22Rv1 (cell line): ENCODE measurements at regions not wholly inside any gene's neighbourhood (a gene's known extent, or its start where the extent isn't known, plus 50 kb on each side); places are given as distances from the start of the nearest gene placed in this dataset.
"Not testable (repeated sequence)": the region's sequence is repeated elsewhere in the genome, so short reads cannot be mapped to it uniquely, and the experiment has no call there.

Source experiments
- H3K27ac ChIP-seq: fragments of 450-650 bp; 2 replicates; pipeline ENCODE4 v1.5.1; 2017
- ZFX ChIP-seq: fragments of 450-650 bp; IDR thresholded peaks from 2 replicates; pipeline ENCODE4 v1.6.1; 2017; ENCODE audit warnings: antibody characterized with exemption, borderline replicate concordance
- TF ChIP-seq, protein P1 (sequence below): fragments of 450-650 bp; IDR thresholded peaks from 2 replicates; pipeline ENCODE4 v1.5.1; 2017; ENCODE audit warnings: mild to moderate bottlenecking

DNA sequence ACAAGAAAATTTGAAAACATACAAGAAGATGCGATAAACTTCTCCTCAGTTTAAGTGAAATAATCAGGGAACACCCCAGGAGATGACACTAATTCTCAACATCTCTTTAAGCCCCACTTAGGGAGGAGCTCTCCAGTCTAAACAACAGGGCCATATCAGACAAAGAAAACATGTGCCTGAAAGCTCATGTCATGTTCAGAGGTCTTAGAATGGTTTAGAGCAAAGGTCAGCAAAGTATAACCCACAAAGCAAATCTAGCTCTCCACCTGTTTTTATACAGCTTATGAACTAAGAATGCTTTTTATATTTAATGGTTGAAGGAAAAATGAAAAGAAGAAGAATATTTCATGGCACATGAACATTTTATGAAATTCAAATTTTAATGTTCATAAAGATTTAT is 155.6 kb upstream of the NOL4 start:
- TF ChIP-seq, protein P1, sequence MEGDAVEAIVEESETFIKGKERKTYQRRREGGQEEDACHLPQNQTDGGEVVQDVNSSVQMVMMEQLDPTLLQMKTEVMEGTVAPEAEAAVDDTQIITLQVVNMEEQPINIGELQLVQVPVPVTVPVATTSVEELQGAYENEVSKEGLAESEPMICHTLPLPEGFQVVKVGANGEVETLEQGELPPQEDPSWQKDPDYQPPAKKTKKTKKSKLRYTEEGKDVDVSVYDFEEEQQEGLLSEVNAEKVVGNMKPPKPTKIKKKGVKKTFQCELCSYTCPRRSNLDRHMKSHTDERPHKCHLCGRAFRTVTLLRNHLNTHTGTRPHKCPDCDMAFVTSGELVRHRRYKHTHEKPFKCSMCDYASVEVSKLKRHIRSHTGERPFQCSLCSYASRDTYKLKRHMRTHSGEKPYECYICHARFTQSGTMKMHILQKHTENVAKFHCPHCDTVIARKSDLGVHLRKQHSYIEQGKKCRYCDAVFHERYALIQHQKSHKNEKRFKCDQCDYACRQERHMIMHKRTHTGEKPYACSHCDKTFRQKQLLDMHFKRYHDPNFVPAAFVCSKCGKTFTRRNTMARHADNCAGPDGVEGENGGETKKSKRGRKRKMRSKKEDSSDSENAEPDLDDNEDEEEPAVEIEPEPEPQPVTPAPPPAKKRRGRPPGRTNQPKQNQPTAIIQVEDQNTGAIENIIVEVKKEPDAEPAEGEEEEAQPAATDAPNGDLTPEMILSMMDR, result no peak
- TF ChIP-seq ZFX, result no peak

DNA sequence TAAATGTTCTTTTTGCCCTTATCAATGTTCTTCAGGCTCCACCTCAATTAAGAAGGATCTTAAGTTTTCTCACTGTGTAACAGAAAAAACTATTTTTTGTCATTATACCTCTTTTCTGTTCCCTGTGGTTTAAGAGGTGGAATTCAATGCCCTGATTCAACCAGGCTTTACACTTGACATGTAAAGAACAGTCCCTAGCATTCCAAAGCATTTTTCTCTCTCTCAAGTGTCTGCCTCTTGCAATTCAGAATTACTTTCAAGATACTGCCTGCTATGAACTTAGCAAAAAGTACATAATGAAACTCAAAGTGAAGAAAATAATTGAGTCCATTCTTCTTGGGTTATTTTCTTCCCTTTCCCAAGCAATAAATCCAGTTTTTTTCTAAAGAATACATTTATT is 160.6 kb upstream of the NOL4 start:
- TF ChIP-seq ZFX, result no peak
- TF ChIP-seq, protein P1, result no peak
- no peak overlapping the region for H3K27ac ChIP-seq

More for the DNA sequence above, 155.6 kb upstream of the NOL4 start:
- H3K27ac ChIP-seq, result no peak overlapping the region

GRCh38 chr18:34386803-34387202 is 162.1 kb upstream of the NOL4 start:
- no peak for TF ChIP-seq ZFX
- TF ChIP-seq, protein P1, result no peak
- no peak overlapping the region for H3K27ac ChIP-seq

DNA sequence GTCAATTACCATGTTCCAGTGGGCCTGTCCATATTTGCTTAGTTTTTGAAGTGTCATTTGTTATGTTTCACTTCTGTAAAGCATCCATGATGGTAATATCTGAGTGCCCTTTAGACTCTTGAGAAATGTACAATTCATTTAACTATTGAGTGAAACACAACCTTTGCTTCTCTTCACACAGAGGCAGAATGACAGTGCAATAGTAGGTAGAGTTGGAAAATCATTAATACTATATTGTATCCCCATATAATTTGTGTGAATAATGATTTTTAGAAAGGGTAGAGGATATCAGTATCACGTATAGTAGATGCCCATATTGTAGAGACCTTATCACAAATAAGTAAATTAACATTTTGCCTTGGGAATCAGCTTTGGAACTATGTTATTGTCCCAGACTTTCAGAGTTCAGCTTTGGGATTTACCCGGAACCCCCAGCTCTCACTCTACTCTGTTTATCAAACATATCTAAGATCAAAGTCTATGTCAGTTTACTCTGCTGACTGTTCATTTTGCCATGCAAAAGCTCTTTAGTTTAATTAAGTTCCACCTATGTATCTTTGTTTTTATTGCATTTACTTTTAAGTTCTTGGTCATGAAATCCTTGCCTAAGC is 172.7 kb upstream of the NOL4 start:
- no peak overlapping the region for H3K27ac ChIP-seq
- TF ChIP-seq, protein P1, result no peak
- no peak for TF ChIP-seq ZFX

DNA sequence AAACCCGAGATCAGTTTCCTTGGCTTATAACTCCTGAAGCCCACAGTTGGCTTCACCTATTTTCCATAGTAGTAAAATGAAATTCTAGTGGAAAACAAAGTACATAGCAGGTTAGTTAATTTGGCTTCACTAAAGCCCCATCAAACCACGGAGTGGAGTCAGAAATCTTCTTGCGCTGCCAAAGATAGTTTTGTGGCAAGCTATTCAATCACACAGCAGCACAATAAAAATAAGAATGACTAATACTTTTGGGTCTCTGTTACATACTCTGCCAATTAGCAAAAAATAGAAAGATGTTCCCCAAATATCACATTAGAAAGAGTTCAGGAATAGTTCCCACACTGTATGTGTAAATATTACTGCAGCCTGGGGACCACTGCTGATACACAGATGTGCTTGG is 175.2 kb upstream of the NOL4 start:
- TF ChIP-seq ZFX, result no peak
- TF ChIP-seq, protein P1, result no peak
- no peak overlapping the region for H3K27ac ChIP-seq

DNA sequence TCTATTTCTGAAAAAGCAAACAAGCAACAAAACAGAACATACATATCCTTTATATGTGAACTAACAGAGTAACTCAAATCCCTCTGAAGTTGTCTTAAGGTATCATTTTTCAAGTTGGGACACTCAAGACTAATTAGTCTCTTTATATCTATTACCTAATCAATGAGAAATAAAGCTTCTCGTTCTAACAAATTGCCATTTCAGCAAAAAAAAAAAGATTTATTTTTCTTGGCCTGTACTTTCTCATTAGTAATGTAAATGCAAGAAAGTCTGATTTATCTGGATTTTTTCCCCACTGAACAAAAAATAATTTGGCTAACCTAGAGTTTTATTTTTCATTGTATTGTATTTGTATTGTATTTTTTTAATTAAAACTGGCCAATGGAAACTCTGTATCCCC is 176.1 kb upstream of the NOL4 start:
- TF ChIP-seq, protein P1, result no peak

GRCh38 chr18:34401775-34402174 is 177.1 kb upstream of the NOL4 start:
- TF ChIP-seq, protein P1, result no peak
- TF ChIP-seq ZFX, result no peak
- H3K27ac ChIP-seq, result no peak overlapping the region

More for the DNA sequence above, 176.1 kb upstream of the NOL4 start:
- H3K27ac ChIP-seq, result no peak overlapping the region

DNA sequence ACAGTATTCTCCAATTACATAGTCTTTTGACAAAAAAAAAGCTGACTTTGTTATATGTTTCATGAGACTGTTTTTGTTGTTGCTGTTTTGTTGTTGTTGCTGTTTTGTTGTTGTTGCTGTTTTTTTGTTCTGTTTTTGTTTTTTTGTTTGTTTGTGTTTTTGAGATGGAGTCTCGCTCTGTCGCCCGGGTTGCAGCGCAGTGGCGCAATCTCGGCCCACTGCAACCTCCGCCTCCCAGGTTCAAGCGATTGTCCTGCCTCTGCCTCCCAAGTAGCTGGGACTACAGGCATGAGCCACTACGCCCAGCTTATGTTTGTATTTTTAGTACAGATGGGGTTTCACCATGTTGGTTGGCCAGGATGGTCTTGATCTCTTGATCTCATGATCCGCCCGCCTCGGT is 182.8 kb upstream of the NOL4 start:
- not testable (repeated sequence) for H3K27ac ChIP-seq
